Esophagus squamous epithelium (tissue), 5 donors: ENCODE measurements at regions not wholly inside any gene's neighbourhood (a gene's known extent, or its start where the extent isn't known, plus 50 kb on each side); places are given as distances from the start of the nearest gene placed in this dataset.

Experiments
- DNase-seq: peaks from one replicate; lab custom pipeline; 2025; lab: John Stamatoyannopoulos, UW
- H3K27ac ChIP-seq, 4 donors: fragments of 200-600 bp; sonication (generic); one replicate each; pipeline ENCODE4 v1.5.1; 2016 to 2019; ENCODE audit warnings: mild to moderate bottlenecking in 1 of 4
- H3K27me3 ChIP-seq, 4 donors: fragments of 200-600 bp; sonication (generic); 1 replicate in 3 of 4; 2 replicates in 1 of 4; pipeline versions ENCODE4 v1.5.1 to v1.6.0; 2017 to 2021; ENCODE audit warnings: antibody characterized with exemption in 1 of 4
- H3K36me3 ChIP-seq, 3 donors: fragments of 200-600 bp; sonication (generic); one replicate each; pipeline ENCODE4 v1.5.1; 2016 to 2019
- H3K4me1 ChIP-seq, 3 donors: fragments of 200-600 bp; sonication (generic); one replicate each; pipeline ENCODE4 v1.5.1; 2017 to 2019
- H3K4me3 ChIP-seq, 4 donors: fragments of 200-600 bp; sonication (generic); 1 replicate in 3 of 4; 2 replicates in 1 of 4; pipeline ENCODE4 v1.5.1; 2016 to 2019; ENCODE audit warnings: mild to moderate bottlenecking in 2 of 4, moderate library complexity in 1 of 4
- H3K9me3 ChIP-seq, 3 donors: fragments of 200-600 bp; sonication (generic); one replicate each; pipeline ENCODE4 v1.5.1; 2016 to 2019
- CTCF ChIP-seq, 6 experiments: fragments of 450-650 bp in 4 of 6; fragments of 200-600 bp in 2 of 6; sonication (generic) in 2 of 6; IDR thresholded peaks; one replicate each; pipeline ENCODE4 v1.5.1; 2016 to 2019; ENCODE audit warnings: antibody characterized with exemption in 6 of 6, mild to moderate bottlenecking in 4 of 6, moderate library complexity in 4 of 6
- POLR2A ChIP-seq, 4 donors: fragments of 450-650 bp; IDR thresholded peaks; one replicate each; pipeline ENCODE4 v1.6.1; 2017; ENCODE audit warnings: antibody characterized with exemption in 4 of 4, mild to moderate bottlenecking in 4 of 4, moderate library complexity in 3 of 4
- WGBS, 2 donors: methylation state at CpG; one replicate each; pipeline ENCODE4 v1.1.5; 2018; 5-methylcytosine and 5-hydroxymethylcytosine counted together
- intact Hi-C: fragments of 100-400 bp; cut with DNase I; formaldehyde crosslinking; loops from one replicate; pipeline ENCODE4 v1.15.0; 2022
- donor health status: DM: yes; HTN: yes; CAD: no.

GRCh38 chr4:115749404-115749803 is 636.0 kb upstream of the NDST4 start:
- TF ChIP-seq CTCF (IDR thresholded peaks at IDR 0.05) (no peak), POLR2A (IDR thresholded peaks at IDR 0.05) (no peak)
- intact Hi-C loops, result no loop called here
- Histone ChIP-seq H3K4me3 (no peak overlapping the region), H3K4me1 (no peaks in the 10 kb centered on the region), H3K27ac (no peak overlapping the region), H3K9me3 (peaks cover 0 to 4% (median 0%) of the 10 kb centered on the region in 3 donors), H3K36me3 (no peaks in the 10 kb centered on the region), H3K27me3 (no peaks in the 10 kb centered on the region)
- DNase-seq, result no peak

DNA sequence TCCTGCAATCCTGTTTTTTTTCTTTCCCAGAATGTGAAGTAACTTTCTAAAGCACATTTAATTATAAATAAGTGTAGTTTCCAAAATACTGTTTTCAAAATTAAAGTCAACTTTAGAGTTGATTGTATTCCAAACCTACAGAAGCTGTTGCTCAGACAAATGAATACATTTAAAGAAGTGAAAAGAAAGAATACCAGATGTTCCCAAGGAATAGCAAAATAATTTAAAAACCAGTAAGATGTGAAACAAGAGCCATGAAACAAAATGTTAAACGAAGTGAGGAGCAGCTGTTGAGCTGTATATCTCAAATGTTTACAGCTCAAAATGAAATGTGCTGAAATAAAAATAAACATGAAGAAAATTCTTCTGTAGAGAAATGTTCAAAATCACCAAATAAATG is 627.4 kb upstream of the NDST4 start:
- H3K4me3 ChIP-seq, result no peak overlapping the region
- H3K4me1 ChIP-seq, result no peaks in the 10 kb centered on the region
- no peaks in the 10 kb centered on the region for H3K27me3 ChIP-seq
- H3K9me3 ChIP-seq, result no peaks in the 10 kb centered on the region
- TF ChIP-seq POLR2A (IDR thresholded peaks at IDR 0.05) (no peak), CTCF (IDR thresholded peaks at IDR 0.05) (no peak)
- no peak for DNase-seq
- WGBS, 2 donors, result 8% methylated on average over 1 of the region's 1 CpG
- no peak overlapping the region for H3K27ac ChIP-seq
- intact Hi-C loops, result no loop called here
- no peaks in the 10 kb centered on the region for H3K36me3 ChIP-seq

- Histone ChIP-seq H3K4me3 (no peak overlapping the region), H3K9me3 (no peaks in the 10 kb centered on the region), H3K27ac (no peak overlapping the region), H3K36me3 (no peaks in the 10 kb centered on the region), H3K4me1 (no peaks in the 10 kb centered on the region), H3K27me3 (no peaks in the 10 kb centered on the region)
- TF ChIP-seq POLR2A (IDR thresholded peaks at IDR 0.05) (no peak), CTCF (IDR thresholded peaks at IDR 0.05) (no peak)
- intact Hi-C loops, result no loop called here
- 69 to 73% methylated on average over 5 of the region's 5 CpGs for WGBS, 2 donors
- DNase-seq, result no peak
Measured at GRCh38 chr4:115729739-115730266, 616.4 kb upstream of the NDST4 start.

DNA sequence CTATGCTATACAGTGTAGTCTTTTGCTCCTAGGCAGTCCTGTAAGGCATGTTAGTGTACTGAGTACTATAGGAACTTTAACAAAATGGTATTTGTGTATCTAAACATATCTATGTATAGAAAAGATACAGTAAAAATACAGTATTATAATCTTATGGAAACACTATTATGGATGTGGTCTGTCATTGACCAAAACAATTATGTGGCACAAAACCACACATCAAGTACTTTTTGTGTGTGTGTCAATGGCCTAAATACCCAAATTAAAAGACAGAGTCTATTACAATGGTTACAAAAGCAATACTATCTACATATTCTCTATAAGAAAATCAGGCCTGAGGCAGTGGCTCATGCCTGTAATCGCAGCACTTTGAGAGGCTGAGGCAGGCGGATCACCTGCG is 610.2 kb upstream of the NDST4 start:
- TF ChIP-seq CTCF (IDR thresholded peaks at IDR 0.05) (no peak), POLR2A (IDR thresholded peaks at IDR 0.05) (no peak)
- Histone ChIP-seq H3K4me3 (no peak overlapping the region), H3K4me1 (no peaks in the 10 kb centered on the region), H3K9me3 (no peaks in the 10 kb centered on the region), H3K27me3 (no peaks in the 10 kb centered on the region), H3K36me3 (no peaks in the 10 kb centered on the region), H3K27ac (no peak overlapping the region)
- intact Hi-C loops, result no loop called here
- 92 to 98% methylated on average over 3 of the region's 3 CpGs for WGBS, 2 donors
- DNase-seq, result no peak

- H3K9me3 ChIP-seq, result no peaks in the 10 kb centered on the region
- no peak for TF ChIP-seq POLR2A (IDR thresholded peaks at IDR 0.05)
- TF ChIP-seq CTCF (IDR thresholded peaks at IDR 0.05), result no peak
- no peak overlapping the region for H3K4me3 ChIP-seq
- H3K27me3 ChIP-seq, result no peaks in the 10 kb centered on the region
- intact Hi-C loops, result no loop called here
- no peaks in the 10 kb centered on the region for H3K4me1 ChIP-seq
- WGBS, 2 donors, result 17 to 52% methylated on average over 1 of the region's 1 CpG
- H3K27ac ChIP-seq, result no peak overlapping the region
- no peak for DNase-seq
- H3K36me3 ChIP-seq, result no peaks in the 10 kb centered on the region
Measured at GRCh38 chr4:115720611-115721010, 607.2 kb upstream of the NDST4 start.
